IMR-90 (cell line): ENCODE measurements at regions not wholly inside any gene's neighbourhood (a gene's known extent, or its start where the extent isn't known, plus 50 kb on each side); places are given as distances from the start of the nearest gene placed in this dataset.

Source experiments
- ATAC-seq: fragments of 200-7000 bp; cut with Tn5 transposase; 2 replicates; pipeline ENCODE4 v1.9.1; 2020; ENCODE audit warnings: low read depth, mild to moderate bottlenecking, moderate library complexity
- BruUV-seq: library from RNA; stranded (reverse); fragments of 400-500 nt; replicated peaks from 2 replicates; lab custom pipeline; 2021; lab: Mats Ljungman, UMichigan
- CTCF ChIA-PET: fragments of 300-600 bp; formaldehyde crosslinking; extraction: SDS; loops from one replicate; lab custom pipeline; 2021; ENCODE audit warnings: antibody characterized with exemption; lab: Yijun Ruan, JAX
- POLR2A ChIA-PET: fragments of 300-600 bp; sonication (Branson Sonifier 250); formaldehyde crosslinking; loops from one replicate; lab custom pipeline; 2022; ENCODE audit warnings: antibody characterized with exemption; ENCODE audit not compliant: unreplicated experiment; lab: Charles Lee
- DNase-seq: peaks from one replicate; pipeline ENCODE4 v3.0.0; 2013
- H2AFZ ChIP-seq: replicated peaks from 2 replicates; pipeline ENCODE3; 2013; ENCODE audit warnings: low read length, mild to moderate bottlenecking; ENCODE audit not compliant: poor library complexity
- H2AK5ac ChIP-seq: 2 replicates; pipeline ENCODE4 v1.6.1; 2013; ENCODE audit warnings: low read depth, low read length, inconsistent platforms
- H2AK9ac ChIP-seq: replicated peaks from 2 replicates; pipeline ENCODE3; 2013; ENCODE audit warnings: mild to moderate bottlenecking, low read depth, low read length, moderate library complexity; ENCODE audit not compliant: poor library complexity
- H2BK120ac ChIP-seq: 2 replicates; pipeline ENCODE4 v1.6.1; 2013; ENCODE audit warnings: low read depth, low read length, inconsistent platforms
- H2BK15ac ChIP-seq: 3 replicates; pipeline ENCODE4 v1.6.1; 2013; ENCODE audit warnings: low read depth, low read length, inconsistent platforms
- H2BK20ac ChIP-seq: 2 replicates; pipeline ENCODE4 v1.6.1; 2013; ENCODE audit warnings: low read depth, mild to moderate bottlenecking, inconsistent platforms, low read length, moderate library complexity
- H2BK5ac ChIP-seq: 2 replicates; pipeline ENCODE4 v1.6.1; 2013; ENCODE audit warnings: mild to moderate bottlenecking, low read depth, low read length, inconsistent platforms; ENCODE audit not compliant: poor library complexity, severe bottlenecking
- H3K14ac ChIP-seq: replicated peaks from 2 replicates; pipeline ENCODE4 v1.6.1; 2013; ENCODE audit warnings: low read depth, low read length, inconsistent platforms
- H3K18ac ChIP-seq: 2 replicates; pipeline ENCODE4 v1.6.1; 2013; ENCODE audit warnings: low read depth, low read length, control low read depth
- H3K23ac ChIP-seq: 2 replicates; pipeline ENCODE4 v1.6.1; 2013; ENCODE audit warnings: low read depth, low read length, inconsistent platforms
- H3K27ac ChIP-seq: 2 replicates; pipeline ENCODE4 v1.5.1; 2013; ENCODE audit warnings: mild to moderate bottlenecking, control low read depth, low read length; ENCODE audit not compliant: insufficient read depth
- H3K27me3 ChIP-seq: 2 replicates; pipeline ENCODE4 v1.6.1; 2013; ENCODE audit warnings: low read length; ENCODE audit not compliant: control insufficient read depth, insufficient read depth
- H3K36me3 ChIP-seq: 2 replicates; pipeline ENCODE4 v1.6.1; 2013; ENCODE audit warnings: low read length, mixed read lengths; ENCODE audit not compliant: control insufficient read depth, insufficient read depth
- H3K4ac ChIP-seq: 2 replicates; pipeline ENCODE4 v1.6.1; 2013; ENCODE audit warnings: low read depth, low read length, inconsistent platforms
- H3K4me1 ChIP-seq: 2 replicates; pipeline ENCODE4 v1.6.1; 2013; ENCODE audit warnings: low read length, mixed read lengths; ENCODE audit not compliant: control insufficient read depth, insufficient read depth
- H3K4me2 ChIP-seq: 2 replicates; pipeline ENCODE4 v1.6.1; 2013; ENCODE audit warnings: low read depth, mild to moderate bottlenecking, control low read depth, low read length, moderate library complexity
- H3K4me3 ChIP-seq: 2 replicates; pipeline ENCODE4 v1.5.1; 2013; ENCODE audit warnings: low read depth, mild to moderate bottlenecking, control low read depth, low read length, moderate library complexity; ENCODE audit not compliant: insufficient read depth
- H3K56ac ChIP-seq: 2 replicates; pipeline ENCODE4 v1.6.1; 2013; ENCODE audit warnings: low read length, inconsistent platforms; ENCODE audit not compliant: insufficient read depth; ENCODE audit errors: extremely low read depth
- H3K79me1 ChIP-seq, 2 experiments: 2 replicates each; pipeline ENCODE4 v1.6.1; 2013; ENCODE audit warnings: low read length in 2 of 2, inconsistent platforms in 1 of 2, low read depth in 1 of 2
- H3K9ac ChIP-seq: 2 replicates; pipeline ENCODE4 v1.6.1; 2013; ENCODE audit warnings: low read depth, low read length, control low read depth
- H3K9me1 ChIP-seq: 2 replicates; pipeline ENCODE4 v1.6.1; 2013; ENCODE audit warnings: low read length, inconsistent platforms; ENCODE audit not compliant: insufficient read depth
- H3K9me3 ChIP-seq: 2 replicates; pipeline ENCODE4 v1.6.1; 2013; ENCODE audit warnings: low read length; ENCODE audit not compliant: control insufficient read depth, insufficient read depth
- H4K20me1 ChIP-seq: 2 replicates; pipeline ENCODE4 v1.6.1; 2013; ENCODE audit warnings: low read length, inconsistent platforms; ENCODE audit not compliant: insufficient read depth
- H4K5ac ChIP-seq: 2 replicates; pipeline ENCODE4 v1.6.1; 2013; ENCODE audit warnings: mild to moderate bottlenecking, low read depth, low read length, control low read depth
- H4K8ac ChIP-seq, 2 experiments: 2 replicates each; pipeline ENCODE4 v1.6.1; 2013; ENCODE audit warnings: low read depth in 2 of 2, low read length in 2 of 2, control low read depth in 1 of 2, inconsistent platforms in 1 of 2
- H4K91ac ChIP-seq: 2 replicates; pipeline ENCODE4 v1.6.1; 2013; ENCODE audit warnings: low read depth, low read length, inconsistent platforms; ENCODE audit not compliant: insufficient read depth
- BHLHE40 ChIP-seq: fragments of 150-350 bp; IDR thresholded peaks from 2 replicates; pipeline ENCODE4 v1.6.1; 2016; ENCODE audit warnings: mild to moderate bottlenecking, low read depth, low read length
- CEBPB ChIP-seq: IDR thresholded peaks from 2 replicates; pipeline ENCODE4 v1.6.1; 2012; ENCODE audit warnings: low read depth, low read length, improper control_type of control experiment
- CHD1 ChIP-seq: IDR thresholded peaks from 2 replicates; pipeline ENCODE4 v1.6.1; 2012; ENCODE audit warnings: low read depth, low read length, improper control_type of control experiment
- CTCF ChIP-seq: conservative IDR thresholded peaks from 2 replicates; pipeline ENCODE4 v1.5.1; 2012; ENCODE audit warnings: mild to moderate bottlenecking, low read depth, low read length, improper control_type of control experiment
- FOS ChIP-seq: fragments of 150-350 bp; IDR thresholded peaks from 2 replicates; pipeline ENCODE4 v1.6.1; 2016; ENCODE audit warnings: low read depth, low read length
- MAFK ChIP-seq: IDR thresholded peaks from 2 replicates; pipeline ENCODE4 v1.6.1; 2012; ENCODE audit warnings: low read depth, low read length, improper control_type of control experiment
- MAZ ChIP-seq: IDR thresholded peaks from 2 replicates; pipeline ENCODE4 v1.6.1; 2012; ENCODE audit warnings: low read depth, mild to moderate bottlenecking, low read length, improper control_type of control experiment, moderate library complexity, borderline replicate concordance
- MXI1 ChIP-seq: IDR thresholded peaks from 2 replicates; pipeline ENCODE4 v1.6.1; 2012; ENCODE audit warnings: low read depth, mild to moderate bottlenecking, low read length, moderate library complexity, borderline replicate concordance
- NFE2L2 ChIP-seq: fragments of 150-350 bp; IDR thresholded peaks from 2 replicates; pipeline ENCODE4 v1.6.1; 2016; ENCODE audit warnings: low read depth, mild to moderate bottlenecking, low read length
- POLR2A ChIP-seq: IDR thresholded peaks from 2 replicates; pipeline ENCODE4 v1.6.1; 2012; ENCODE audit warnings: mild to moderate bottlenecking, low read depth, low read length
- RAD21 ChIP-seq: IDR thresholded peaks from 2 replicates; pipeline ENCODE4 v1.6.1; 2012; ENCODE audit warnings: low read length, improper control_type of control experiment
- RCOR1 ChIP-seq: IDR thresholded peaks from 2 replicates; pipeline ENCODE4 v1.6.1; 2012; ENCODE audit warnings: mild to moderate bottlenecking, low read length, improper control_type of control experiment; ENCODE audit not compliant: insufficient replicate concordance
- RFX5 ChIP-seq: IDR thresholded peaks from 2 replicates; pipeline ENCODE4 v1.8.0; 2012; ENCODE audit warnings: low read depth, mild to moderate bottlenecking, low read length, moderate library complexity
- SMC3 ChIP-seq: fragments of 150-350 bp; IDR thresholded peaks from 2 replicates; pipeline ENCODE4 v1.6.1; 2016; ENCODE audit warnings: low read depth, mild to moderate bottlenecking, antibody characterized with exemption, low read length, moderate library complexity
- USF2 ChIP-seq: fragments of 150-350 bp; IDR thresholded peaks from 2 replicates; pipeline ENCODE4 v1.6.1; 2017; ENCODE audit warnings: mild to moderate bottlenecking, antibody characterized with exemption, low read length, low read depth
- WGBS, 2 experiments: methylation state at CpG; one replicate each; pipeline versions ENCODE4 v1.1.5 to v1.1.7; 2013; ENCODE audit warnings: missing lambda C conversion rate in 2 of 2; ENCODE audit not compliant: insufficient read length in 1 of 2; ENCODE audit errors: extremely low coverage in 2 of 2; 5-methylcytosine and 5-hydroxymethylcytosine counted together
- dilution Hi-C: fragments of 300-500 bp; cut with HindIII; formaldehyde crosslinking; loops from one replicate; pipeline ENCODE4 v1.14.3; 2018; ENCODE audit warnings: low sequenced_read_pairs; ENCODE audit not compliant: unreplicated experiment
- in situ Hi-C: fragments of 300-500 bp; cut with MboI; formaldehyde crosslinking; loops from 3 replicates; pipeline ENCODE4 v1.14.3; 2019; ENCODE audit warnings: low sequenced_read_pairs, inconsistent platforms, mixed read lengths
- intact Hi-C: fragments of 100-400 bp; cut with micrococcal nuclease; formaldehyde crosslinking; loops from 2 replicates; pipeline ENCODE4 v1.10.0; 2022
- TF ChIP-seq, protein P1 (sequence below): fragments of 150-350 bp; IDR thresholded peaks from 2 replicates; pipeline ENCODE4 v1.6.1; 2016; ENCODE audit warnings: low read depth, mild to moderate bottlenecking, low read length, moderate library complexity, borderline replicate concordance

GRCh38 chr13:39874331-39875053 lies 219.0 kb downstream of the COG6 start:
- H2BK120ac ChIP-seq = no peak overlapping the region
- H4K91ac ChIP-seq = no peak overlapping the region
- no peak overlapping the region for H2AK5ac ChIP-seq
- ChIA-PET POLR2A (no interaction called here), CTCF (interaction anchor here (0.5 kb wide), 1 partner anchor 306 kb away, joined by 5 read pairs; no protein-coding TSS in a partner anchor)
- in situ Hi-C loops (no loop called here), intact Hi-C loops (no loop called here), dilution Hi-C loops (no loop called here)
- no peak overlapping the region for H2BK20ac ChIP-seq
- no peaks in the 10 kb centered on the region for H3K36me3 ChIP-seq
- no peak overlapping the region for H3K14ac ChIP-seq
- no CpG with 5 or more reads among the region's 3 CpGs for WGBS, 2 experiments
- H4K20me1 ChIP-seq = no peaks in the 10 kb centered on the region
- no peak overlapping the region for H3K56ac ChIP-seq
- ATAC-seq (no peak), DNase-seq (no peak)
- H3K23ac ChIP-seq = no peak overlapping the region
- no peak overlapping the region for H2BK5ac ChIP-seq
- no peak overlapping the region for H4K8ac ChIP-seq
- H3K4me2 ChIP-seq = no peak overlapping the region
- no TSS peak for BruUV-seq
- no peaks in the 10 kb centered on the region for H3K27me3 ChIP-seq
- no peak overlapping the region; the same call in 2 of the 3 replicates for H2BK15ac ChIP-seq
- no peaks in the 10 kb centered on the region for H3K79me1 ChIP-seq
- no peak overlapping the region for H3K9ac ChIP-seq
- no peak overlapping the region for H2AK9ac ChIP-seq
- H3K4ac ChIP-seq = no peak overlapping the region
- H2AFZ ChIP-seq = no peak overlapping the region
- no peak overlapping the region for H3K27ac ChIP-seq
- H3K18ac ChIP-seq = no peak overlapping the region
- no peak overlapping the region for H3K4me3 ChIP-seq
- TF ChIP-seq MAZ = no peak
- no peak for TF ChIP-seq SMC3
- no peak for TF ChIP-seq CTCF
- TF ChIP-seq RAD21 = no peak
- TF ChIP-seq USF2 = no peak
- TF ChIP-seq RFX5 = no peak
- TF ChIP-seq BHLHE40 = no peak
- no peak for TF ChIP-seq MAFK
- no peak for TF ChIP-seq POLR2A
- no peak for TF ChIP-seq RCOR1
- no peak for TF ChIP-seq CEBPB
- TF ChIP-seq, protein P1, sequence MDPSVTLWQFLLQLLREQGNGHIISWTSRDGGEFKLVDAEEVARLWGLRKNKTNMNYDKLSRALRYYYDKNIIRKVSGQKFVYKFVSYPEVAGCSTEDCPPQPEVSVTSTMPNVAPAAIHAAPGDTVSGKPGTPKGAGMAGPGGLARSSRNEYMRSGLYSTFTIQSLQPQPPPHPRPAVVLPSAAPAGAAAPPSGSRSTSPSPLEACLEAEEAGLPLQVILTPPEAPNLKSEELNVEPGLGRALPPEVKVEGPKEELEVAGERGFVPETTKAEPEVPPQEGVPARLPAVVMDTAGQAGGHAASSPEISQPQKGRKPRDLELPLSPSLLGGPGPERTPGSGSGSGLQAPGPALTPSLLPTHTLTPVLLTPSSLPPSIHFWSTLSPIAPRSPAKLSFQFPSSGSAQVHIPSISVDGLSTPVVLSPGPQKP = no peak
- TF ChIP-seq CHD1 = no peak
- no peak for TF ChIP-seq MXI1
- no peak for TF ChIP-seq NFE2L2
- TF ChIP-seq FOS = no peak
- no peaks in the 10 kb centered on the region for H3K9me3 ChIP-seq
- H3K4me1 ChIP-seq = peaks cover 2% of the 10 kb centered on the region; the same call in 1 of the 2 replicates
- H3K9me1 ChIP-seq = no peaks in the 10 kb centered on the region
- no peak overlapping the region for H4K5ac ChIP-seq
